Activated T-helper 9 cell treated with anti-CD3 and anti-CD28 coated beads, Interleukin-2, amount 50 U/mL, for 16 hours (primary cell): ENCODE measurements at regions not wholly inside any gene's neighbourhood (a gene's known extent, or its start where the extent isn't known, plus 50 kb on each side); places are given as distances from the start of the nearest gene placed in this dataset.

ENCODE experiments used
- DNase-seq: peaks from one replicate; pipeline ENCODE4 v3.0.0-alpha.2; 2020; ENCODE audit warnings: low read depth

GRCh38 chr16:73739049-73739769, 557.4 kb upstream of the PSMD7 start:
- no peak for DNase-seq

- no peak for DNase-seq
These were observed 558.3 kb upstream of the PSMD7 start for GRCh38 chr16:73738266-73738665.

DNA sequence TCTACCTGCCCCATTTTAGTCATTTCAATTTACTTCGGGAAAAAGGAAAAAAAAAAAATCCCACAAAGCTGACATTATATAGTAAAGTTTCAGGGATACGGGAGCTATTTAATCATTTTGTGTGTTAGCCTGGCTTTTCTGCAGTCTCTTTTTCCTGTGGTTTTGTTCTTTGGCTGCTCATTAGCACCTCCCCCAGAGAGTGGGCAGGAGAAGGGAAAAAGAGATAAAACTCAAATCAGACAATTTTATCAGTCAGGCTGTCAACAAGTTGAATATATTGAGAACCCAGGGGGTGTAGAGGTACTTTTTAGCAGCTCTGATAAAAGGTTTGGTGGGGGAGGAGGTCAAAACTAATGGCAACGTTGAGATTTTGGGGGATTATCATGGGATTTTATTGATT, 559.0 kb upstream of the PSMD7 start:
- DNase-seq = no peak

- no peak for DNase-seq
These were observed 560.7 kb upstream of the PSMD7 start for GRCh38 chr16:73735954-73736353.

- no peak for DNase-seq
These were observed 561.6 kb upstream of the PSMD7 start for GRCh38 chr16:73735018-73735417.

- no peak for DNase-seq
These were observed 563.9 kb upstream of the PSMD7 start for GRCh38 chr16:73732681-73733080.

DNA sequence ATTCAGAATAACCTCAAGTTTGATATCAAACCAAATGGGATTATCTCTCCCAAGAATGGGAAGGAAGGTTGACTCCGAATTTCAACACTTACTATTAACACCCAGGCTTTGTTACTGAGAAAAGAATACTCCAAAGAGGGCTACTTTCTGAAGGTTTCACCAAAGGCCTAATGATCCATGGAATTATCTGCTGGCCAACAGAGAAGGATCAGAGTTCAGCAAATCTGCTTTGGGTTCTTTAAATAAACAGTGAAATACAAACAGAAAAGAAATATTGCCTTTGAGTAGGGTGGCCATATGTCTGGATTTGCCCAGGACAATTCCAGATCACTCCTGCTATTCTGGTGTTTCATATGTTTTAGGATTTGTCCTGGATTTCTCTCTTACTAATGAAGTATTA, 564.5 kb upstream of the PSMD7 start:
- DNase-seq = no peak

DNA sequence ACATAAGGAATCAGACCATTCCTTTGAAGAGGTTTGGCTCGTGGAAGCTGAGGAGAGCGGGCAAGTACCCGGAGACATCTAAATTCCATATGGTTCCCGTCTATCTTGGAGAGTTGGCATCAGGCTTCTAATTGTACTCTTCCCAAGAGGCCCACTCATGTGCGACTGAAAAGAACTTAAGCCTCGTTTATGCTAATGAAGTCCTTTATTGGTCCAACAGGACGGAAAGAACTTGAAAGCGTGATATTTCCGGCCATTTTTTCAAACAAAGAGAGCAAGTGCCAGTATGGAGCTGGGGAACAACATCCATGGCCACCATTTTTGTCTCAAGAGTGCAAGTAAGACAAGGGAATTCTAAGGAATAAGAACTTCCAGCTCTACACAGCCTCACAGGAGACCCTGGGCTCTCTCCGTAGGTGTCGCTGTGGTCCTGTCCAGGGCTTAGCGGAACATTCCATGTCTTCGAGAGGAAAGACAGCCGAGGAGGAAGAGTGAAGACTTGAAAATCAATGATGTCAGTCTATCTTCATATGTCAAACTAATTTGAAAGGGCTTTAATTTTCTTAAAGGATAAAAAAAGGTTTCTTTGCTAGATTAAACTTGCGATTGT, 566.0 kb upstream of the PSMD7 start:
- DNase-seq = no peak

GRCh38 chr16:73725156-73725555, 571.5 kb upstream of the PSMD7 start:
- no peak for DNase-seq

DNA sequence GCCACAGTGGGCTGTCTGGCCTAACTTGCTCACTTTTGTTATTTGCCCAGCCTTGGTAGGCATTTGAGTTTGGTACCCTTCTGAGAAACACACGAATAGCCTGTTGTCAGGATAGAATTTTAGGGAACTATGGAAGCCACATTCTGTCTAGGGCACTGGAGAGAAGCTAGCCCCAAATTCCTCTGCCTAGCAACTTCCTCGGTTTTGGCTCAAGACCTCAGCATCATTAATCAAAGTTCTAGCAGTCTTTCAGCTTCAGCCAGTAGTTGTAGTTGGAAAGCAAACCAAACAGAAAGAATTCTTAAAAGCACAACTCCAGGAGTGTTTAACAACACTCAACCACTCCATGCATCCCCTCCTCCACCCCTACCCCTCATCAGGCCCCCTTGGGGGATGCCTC, 572.1 kb upstream of the PSMD7 start:
- DNase-seq = no peak

- DNase-seq = no peak
These were observed 579.2 kb upstream of the PSMD7 start for GRCh38 chr16:73717266-73717974.

DNA sequence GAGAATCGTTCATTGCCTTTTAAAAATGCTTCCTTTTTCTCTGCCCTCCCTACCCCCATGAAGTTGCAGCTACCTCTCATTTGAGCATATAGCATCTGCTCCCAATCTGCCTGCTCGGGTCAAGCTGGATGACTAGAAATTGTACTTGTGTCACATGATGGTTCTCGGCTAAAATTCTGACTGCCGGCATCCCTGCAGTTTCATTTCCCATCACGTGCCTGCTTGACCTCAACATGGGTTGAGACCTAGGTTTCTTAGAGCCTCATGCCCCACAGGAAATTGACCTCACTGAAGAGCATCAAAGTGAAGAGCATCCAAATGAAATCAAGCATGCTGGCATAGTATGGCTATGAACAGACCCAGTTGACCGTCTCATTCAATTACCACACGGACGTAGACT, 581.6 kb upstream of the PSMD7 start:
- DNase-seq = no peak

DNA sequence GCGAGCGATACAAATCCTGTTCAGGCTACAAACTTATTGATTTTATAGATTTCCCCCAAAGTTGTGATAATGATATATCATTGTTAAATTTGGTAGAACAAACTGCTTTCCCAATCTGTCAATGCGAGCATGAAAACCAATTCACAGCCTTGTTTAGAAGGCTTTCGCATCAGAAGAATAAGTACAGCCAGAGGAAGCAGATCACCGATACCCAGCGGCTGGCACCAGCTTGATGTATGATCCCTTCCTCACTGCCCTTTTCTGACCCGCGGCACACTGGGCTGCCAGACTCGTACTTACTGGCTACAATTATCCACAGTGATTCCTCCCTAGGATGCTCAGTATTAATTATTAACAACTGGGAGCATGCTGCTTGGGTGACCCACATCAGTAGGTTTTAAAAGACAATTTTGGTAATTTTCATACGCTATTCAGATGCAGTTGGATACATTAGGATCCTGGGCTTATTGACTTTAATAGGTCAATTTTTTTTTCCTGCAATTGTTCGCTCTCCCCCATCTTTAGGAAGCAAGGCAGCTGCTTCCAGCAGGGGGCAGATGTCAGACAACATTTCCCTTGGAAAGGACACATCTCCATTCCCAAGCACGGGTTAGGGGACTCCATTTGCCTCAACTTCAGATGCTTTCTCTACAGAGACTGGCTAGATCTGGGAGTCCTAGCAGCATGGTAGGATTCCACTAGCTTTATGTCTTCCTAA, 582.7 kb upstream of the PSMD7 start:
- DNase-seq = no peak

DNA sequence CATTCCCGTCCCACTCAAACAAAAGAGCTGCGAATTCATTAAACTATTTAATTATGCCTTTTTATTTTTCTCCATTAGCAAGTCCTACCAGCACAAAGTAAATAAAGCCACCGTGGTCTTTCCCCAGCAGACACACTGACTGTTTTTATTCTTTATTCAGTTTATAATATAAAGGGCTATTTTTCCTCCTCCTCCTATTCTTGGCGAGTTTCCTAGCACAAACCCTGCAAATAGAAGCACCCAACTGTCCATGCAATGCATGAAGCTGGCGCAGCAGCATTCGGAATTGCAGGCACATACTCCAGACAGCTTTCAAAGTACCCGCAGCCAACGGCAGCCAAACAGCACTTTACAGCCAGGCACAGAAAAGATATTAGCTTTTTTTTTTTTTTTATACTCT, 583.4 kb upstream of the PSMD7 start:
- no peak for DNase-seq

DNA sequence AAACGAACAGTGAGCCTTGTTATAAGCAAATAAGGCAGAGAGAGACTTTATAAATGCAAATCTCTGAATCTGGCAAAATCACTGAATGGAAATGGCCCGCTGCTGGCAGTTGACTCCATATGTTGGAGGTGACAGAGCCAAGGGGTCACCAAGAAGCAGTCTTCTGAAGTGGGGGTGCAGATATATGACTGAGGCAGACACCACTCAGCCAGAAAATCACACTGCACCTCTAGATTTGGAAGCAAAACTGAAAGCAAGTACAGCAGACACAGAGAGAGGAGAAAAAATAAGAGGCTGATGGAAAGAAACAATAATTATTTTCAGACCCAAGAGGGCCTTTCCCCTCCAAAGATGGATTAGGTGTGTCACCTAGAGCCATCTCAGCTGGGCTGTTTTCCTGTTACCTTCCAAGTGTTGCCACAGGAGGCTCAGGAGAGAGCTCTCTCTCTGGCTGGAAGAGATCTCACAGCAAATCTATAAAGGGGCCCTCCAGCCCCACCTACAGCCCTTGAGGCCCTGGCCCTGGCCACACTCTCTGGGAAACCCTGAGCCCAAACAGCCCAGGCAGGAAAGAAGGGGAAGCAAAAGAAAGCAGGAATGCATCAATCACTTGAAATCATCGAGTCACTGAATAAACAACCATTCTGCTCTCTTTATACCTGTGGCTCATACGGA, 585.1 kb upstream of the PSMD7 start:
- no peak for DNase-seq

GRCh38 chr16:73710526-73710925, 586.1 kb upstream of the PSMD7 start:
- no peak for DNase-seq

DNA sequence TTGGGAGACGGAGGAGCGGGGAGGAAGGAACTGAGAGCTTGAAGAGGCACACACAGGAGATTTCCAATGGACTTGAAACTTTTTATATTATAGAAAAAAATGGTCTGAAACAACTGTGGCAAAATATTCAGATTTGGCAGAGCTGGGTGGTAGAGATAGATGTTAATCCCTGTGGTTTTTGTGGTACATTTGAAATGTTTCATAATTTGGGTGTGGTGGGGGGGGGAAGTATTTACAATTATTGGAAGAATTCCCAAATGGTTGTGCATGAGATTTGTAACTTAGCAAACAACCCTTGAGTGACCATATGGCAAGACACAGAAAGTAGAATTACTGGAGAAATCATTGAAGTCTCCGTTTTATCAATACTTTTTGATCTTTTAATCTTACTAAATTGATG, 588.8 kb upstream of the PSMD7 start:
- no peak for DNase-seq

- no peak for DNase-seq
These were observed 592.7 kb upstream of the PSMD7 start for GRCh38 chr16:73703891-73704290.

DNA sequence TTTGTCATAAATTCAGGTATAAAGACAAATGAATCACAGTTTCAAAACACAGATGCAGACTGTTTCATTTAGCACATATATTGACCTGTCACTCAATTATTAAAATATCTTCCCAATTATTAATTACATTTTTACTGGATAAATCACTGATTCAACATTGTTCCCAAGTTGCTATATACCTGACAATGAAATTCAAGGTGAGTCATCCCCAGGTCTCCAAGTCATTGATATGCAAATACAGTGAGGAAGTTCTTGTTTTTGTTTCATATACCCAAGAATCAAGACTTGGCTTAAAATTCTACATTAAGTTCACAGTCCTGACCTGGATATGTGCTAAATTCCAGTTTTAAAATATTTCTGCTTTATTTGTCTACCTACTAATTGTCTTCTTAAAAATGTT, 599.3 kb upstream of the PSMD7 start:
- no peak for DNase-seq

DNA sequence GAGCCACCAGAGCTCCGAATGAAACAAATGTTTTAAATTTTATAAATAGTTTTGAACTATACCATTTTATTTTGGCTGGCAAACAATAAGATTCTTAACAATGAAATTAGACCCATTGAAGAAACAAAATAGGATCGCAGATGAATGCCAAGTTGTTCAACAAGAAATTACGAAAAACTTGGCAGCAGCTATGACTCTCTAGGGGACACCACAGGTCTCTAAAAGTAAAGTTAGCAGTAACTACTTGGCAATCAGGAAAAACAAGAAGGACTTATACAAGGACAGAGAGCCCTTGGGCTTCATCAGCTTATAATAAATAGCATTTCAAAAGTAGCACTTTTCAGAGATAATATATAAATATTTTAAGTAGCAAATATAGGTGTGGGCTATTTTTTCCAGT, 603.8 kb upstream of the PSMD7 start:
- DNase-seq = no peak

- DNase-seq = no peak
These were observed 612.8 kb upstream of the PSMD7 start for GRCh38 chr16:73683804-73684203.

DNA sequence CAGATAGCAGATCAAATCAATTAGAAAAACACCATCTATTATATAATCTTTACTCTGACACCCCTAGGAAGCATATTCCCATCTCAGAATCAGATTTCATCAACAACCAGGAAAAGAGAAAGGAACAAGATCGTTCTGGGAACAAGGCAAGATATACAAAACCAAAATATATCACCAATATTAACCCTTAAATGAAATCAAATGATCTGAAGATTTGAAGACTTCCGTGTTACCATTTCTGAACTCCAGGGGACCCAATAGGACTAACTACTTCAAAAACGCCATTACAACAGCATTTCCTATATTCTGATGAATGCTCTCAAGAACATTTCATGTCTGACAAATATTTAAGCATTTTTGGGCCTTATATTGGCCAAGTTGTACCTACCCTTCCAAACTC, 624.2 kb upstream of the ZFHX3 start:
- no peak for DNase-seq
